ENCODE measurements at regions not wholly inside any gene's neighbourhood (a gene's known extent, or its start where the extent isn't known, plus 50 kb on each side); places are given as distances from the start of the nearest gene placed in this dataset.

DNA sequence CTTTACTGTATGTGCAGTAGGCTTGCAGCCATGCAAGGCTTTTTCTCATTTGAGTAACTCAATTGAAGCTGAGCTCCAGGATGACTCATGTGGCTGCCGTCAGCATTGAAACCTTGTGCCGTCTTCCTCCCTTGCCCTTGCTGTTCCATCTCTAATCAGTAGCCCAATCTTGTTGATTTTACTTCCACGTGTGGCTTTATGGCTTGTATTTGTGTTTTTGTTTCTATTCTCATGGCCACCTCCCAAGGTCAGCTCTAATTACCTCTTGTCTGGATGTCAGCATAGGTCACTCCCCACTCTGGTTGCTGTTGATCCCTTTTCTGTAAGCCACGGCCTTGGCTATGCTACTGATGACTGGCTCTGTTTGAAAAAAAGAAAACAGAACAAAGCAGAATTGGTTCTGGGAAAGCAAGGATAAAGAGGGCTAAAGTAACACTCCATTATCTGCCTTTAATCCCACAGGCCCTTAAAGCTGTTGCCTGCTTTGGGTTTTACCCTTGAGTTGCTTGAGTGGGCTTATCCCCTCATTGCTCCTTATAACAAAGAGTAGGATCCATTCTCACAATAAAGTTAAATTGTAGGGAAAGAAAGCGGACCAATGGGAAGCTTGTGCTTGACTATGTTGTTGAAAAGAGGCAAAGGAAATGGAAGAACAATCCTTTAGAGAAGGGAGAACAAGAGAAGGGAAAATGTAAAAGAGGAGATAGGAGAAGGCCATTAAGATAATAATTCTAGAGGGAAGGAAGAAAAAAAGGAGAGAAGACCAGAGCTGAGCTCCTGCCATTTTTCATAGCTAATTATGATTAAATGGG is 173.9 kb upstream of the PGRMC2 start:
- ChIA-PET POLR2A (no interaction called here), CTCF (interaction anchor here (0.6 to 1.6 kb wide), 4 partner anchors 7 to 381 kb away, joined by 3 to 5 read pairs (median 4); no protein-coding TSS in a partner anchor)
- Histone ChIP-seq H3K4me3 (ENCODE audit: low read depth, low read length) (no peak overlapping the region), H3K27ac (ENCODE audit: extremely low read depth, low read depth, low read length) (no peak overlapping the region), H3K36me3 (ENCODE audit: control insufficient read depth in 2 of 2, insufficient read depth in 1 of 2, low read length in 2 of 2) (no peaks in the 10 kb centered on the region), H3K4me1 (ENCODE audit: control insufficient read depth, insufficient read depth, low read length) (no peaks in the 10 kb centered on the region), H3K9me3 (ENCODE audit: control insufficient read depth, insufficient read depth, low read depth, low read length) (no peaks in the 10 kb centered on the region)
- TF ChIP-seq OVOL3 (tag by site-specific recombination; IDR thresholded peaks at IDR 0.05) = no peak
- no peak for TF ChIP-seq ZNF654 (tag by site-specific recombination; IDR thresholded peaks at IDR 0.05; ENCODE audit: low read depth)
- TF ChIP-seq MYNN (tag by site-specific recombination; IDR thresholded peaks at IDR 0.05; ENCODE audit: borderline replicate concordance) = no peak
- no peak for TF ChIP-seq ZNF571 (tag by site-specific recombination; IDR thresholded peaks at IDR 0.05)
- TF ChIP-seq, protein P1, sequence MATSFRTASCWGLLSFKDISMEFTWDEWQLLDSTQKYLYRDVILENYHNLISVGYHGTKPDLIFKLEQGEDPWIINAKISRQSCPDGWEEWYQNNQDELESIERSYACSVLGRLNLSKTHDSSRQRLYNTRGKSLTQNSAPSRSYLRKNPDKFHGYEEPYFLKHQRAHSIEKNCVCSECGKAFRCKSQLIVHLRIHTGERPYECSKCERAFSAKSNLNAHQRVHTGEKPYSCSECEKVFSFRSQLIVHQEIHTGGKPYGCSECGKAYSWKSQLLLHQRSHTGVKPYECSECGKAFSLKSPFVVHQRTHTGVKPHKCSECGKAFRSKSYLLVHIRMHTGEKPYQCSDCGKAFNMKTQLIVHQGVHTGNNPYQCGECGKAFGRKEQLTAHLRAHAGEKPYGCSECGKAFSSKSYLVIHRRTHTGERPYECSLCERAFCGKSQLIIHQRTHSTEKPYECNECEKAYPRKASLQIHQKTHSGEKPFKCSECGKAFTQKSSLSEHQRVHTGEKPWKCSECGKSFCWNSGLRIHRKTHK (tag by site-specific recombination; IDR thresholded peaks at IDR 0.05) = no peak
- TF ChIP-seq ZNF146 (tag by site-specific recombination; IDR thresholded peaks at IDR 0.05) = no peak
- TF ChIP-seq GLIS1 (tag by site-specific recombination; IDR thresholded peaks at IDR 0.05) = peak; percentile 99
- TF ChIP-seq ZNF677 (tag by site-specific recombination; IDR thresholded peaks at IDR 0.05) = no peak
- no peak for TF ChIP-seq ZNF202 (tag by site-specific recombination; IDR thresholded peaks at IDR 0.05; ENCODE audit: borderline replicate concordance)
- no peak for TF ChIP-seq ZNF16 (tag by site-specific recombination; IDR thresholded peaks at IDR 0.05; ENCODE audit: low read depth)
- TF ChIP-seq ZNF426 (tag by site-specific recombination; IDR thresholded peaks at IDR 0.05) = no peak
- TF ChIP-seq, protein P2, sequence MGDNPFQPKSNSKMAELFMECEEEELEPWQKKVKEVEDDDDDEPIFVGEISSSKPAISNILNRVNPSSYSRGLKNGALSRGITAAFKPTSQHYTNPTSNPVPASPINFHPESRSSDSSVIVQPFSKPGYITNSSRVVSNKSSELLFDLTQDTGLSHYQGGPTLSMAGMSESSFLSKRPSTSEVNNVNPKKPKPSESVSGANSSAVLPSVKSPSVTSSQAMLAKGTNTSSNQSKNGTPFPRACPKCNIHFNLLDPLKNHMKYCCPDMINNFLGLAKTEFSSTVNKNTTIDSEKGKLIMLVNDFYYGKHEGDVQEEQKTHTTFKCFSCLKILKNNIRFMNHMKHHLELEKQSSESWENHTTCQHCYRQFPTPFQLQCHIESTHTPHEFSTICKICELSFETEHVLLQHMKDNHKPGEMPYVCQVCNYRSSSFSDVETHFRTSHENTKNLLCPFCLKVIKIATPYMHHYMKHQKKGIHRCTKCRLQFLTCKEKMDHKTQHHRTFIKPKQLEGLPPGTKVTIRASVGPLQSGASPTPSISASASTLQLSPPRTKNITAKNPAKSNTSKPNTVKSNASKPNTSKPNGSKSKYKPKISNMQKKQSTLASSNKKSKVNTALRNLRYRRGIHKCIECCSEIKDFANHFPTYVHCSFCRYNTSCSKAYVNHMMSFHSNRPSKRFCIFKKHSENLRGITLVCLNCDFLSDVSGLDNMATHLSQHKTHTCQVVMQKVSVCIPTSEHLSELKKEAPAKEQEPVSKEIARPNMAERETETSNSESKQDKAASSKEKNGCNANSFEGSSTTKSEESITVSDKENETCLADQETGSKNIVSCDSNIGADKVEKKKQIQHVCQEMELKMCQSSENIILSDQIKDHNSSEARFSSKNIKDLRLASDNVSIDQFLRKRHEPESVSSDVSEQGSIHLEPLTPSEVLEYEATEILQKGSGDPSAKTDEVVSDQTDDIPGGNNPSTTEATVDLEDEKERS (tag by site-specific recombination; IDR thresholded peaks at IDR 0.05) = no peak
- no peak for TF ChIP-seq ZNF549 (tag by site-specific recombination; IDR thresholded peaks at IDR 0.05)
- no peak for TF ChIP-seq ZEB2 (tag by site-specific recombination; IDR thresholded peaks at IDR 0.05)
- no peak for TF ChIP-seq ZNF747 (tag by site-specific recombination; IDR thresholded peaks at IDR 0.05)
- TF ChIP-seq ZSCAN30 (tag by site-specific recombination; IDR thresholded peaks at IDR 0.05) = no peak
- peak; percentile 96 for TF ChIP-seq WT1 (tag by site-specific recombination; IDR thresholded peaks at IDR 0.05)
- TF ChIP-seq, protein P3, sequence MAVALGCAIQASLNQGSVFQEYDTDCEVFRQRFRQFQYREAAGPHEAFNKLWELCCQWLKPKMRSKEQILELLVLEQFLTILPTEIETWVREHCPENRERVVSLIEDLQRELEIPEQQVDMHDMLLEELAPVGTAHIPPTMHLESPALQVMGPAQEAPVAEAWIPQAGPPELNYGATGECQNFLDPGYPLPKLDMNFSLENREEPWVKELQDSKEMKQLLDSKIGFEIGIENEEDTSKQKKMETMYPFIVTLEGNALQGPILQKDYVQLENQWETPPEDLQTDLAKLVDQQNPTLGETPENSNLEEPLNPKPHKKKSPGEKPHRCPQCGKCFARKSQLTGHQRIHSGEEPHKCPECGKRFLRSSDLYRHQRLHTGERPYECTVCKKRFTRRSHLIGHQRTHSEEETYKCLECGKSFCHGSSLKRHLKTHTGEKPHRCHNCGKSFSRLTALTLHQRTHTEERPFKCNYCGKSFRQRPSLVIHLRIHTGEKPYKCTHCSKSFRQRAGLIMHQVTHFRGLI (tag by site-specific recombination; IDR thresholded peaks at IDR 0.05) = no peak
- TF ChIP-seq, protein P4, sequence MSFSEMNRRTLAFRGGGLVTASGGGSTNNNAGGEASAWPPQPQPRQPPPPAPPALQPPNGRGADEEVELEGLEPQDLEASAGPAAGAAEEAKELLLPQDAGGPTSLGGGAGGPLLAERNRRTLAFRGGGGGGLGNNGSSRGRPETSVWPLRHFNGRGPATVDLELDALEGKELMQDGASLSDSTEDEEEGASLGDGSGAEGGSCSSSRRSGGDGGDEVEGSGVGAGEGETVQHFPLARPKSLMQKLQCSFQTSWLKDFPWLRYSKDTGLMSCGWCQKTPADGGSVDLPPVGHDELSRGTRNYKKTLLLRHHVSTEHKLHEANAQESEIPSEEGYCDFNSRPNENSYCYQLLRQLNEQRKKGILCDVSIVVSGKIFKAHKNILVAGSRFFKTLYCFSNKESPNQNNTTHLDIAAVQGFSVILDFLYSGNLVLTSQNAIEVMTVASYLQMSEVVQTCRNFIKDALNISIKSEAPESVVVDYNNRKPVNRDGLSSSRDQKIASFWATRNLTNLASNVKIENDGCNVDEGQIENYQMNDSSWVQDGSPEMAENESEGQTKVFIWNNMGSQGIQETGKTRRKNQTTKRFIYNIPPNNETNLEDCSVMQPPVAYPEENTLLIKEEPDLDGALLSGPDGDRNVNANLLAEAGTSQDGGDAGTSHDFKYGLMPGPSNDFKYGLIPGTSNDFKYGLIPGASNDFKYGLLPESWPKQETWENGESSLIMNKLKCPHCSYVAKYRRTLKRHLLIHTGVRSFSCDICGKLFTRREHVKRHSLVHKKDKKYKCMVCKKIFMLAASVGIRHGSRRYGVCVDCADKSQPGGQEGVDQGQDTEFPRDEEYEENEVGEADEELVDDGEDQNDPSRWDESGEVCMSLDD (tag by site-specific recombination; IDR thresholded peaks at IDR 0.05) = no peak
- no peak for TF ChIP-seq ZNF391 (tag by site-specific recombination; IDR thresholded peaks at IDR 0.05; ENCODE audit: borderline replicate concordance, low read depth)
- TF ChIP-seq, protein P5, sequence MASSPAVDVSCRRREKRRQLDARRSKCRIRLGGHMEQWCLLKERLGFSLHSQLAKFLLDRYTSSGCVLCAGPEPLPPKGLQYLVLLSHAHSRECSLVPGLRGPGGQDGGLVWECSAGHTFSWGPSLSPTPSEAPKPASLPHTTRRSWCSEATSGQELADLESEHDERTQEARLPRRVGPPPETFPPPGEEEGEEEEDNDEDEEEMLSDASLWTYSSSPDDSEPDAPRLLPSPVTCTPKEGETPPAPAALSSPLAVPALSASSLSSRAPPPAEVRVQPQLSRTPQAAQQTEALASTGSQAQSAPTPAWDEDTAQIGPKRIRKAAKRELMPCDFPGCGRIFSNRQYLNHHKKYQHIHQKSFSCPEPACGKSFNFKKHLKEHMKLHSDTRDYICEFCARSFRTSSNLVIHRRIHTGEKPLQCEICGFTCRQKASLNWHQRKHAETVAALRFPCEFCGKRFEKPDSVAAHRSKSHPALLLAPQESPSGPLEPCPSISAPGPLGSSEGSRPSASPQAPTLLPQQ (tag by site-specific recombination; IDR thresholded peaks at IDR 0.05) = no peak
- TF ChIP-seq MEIS1 (CRISPR knock-in tag; IDR thresholded peaks at IDR 0.05; ENCODE audit: borderline replicate concordance) = no peak
- no peak for TF ChIP-seq ZNF133 (tag by site-specific recombination; IDR thresholded peaks at IDR 0.05)

Data from HEK293 (cell line).